ENCODE measurements at regions not wholly inside any gene's neighbourhood (a gene's known extent, or its start where the extent isn't known, plus 50 kb on each side); places are given as distances from the start of the nearest gene placed in this dataset.

- TF ChIP-seq POLR2A (IDR thresholded peaks at IDR 0.05; ENCODE audit: low read depth, low read length) (no peak), POLR2AphosphoS5 (IDR thresholded peaks at IDR 0.05; ENCODE audit: low read depth, low read length) (no peak)
Observed at GRCh38 chr18:70456376-70456775, 167.5 kb downstream of the SOCS6 start.

All from GM12891 (cell line).